GM06990 (cell line): ENCODE measurements at regions not wholly inside any gene's neighbourhood (a gene's known extent, or its start where the extent isn't known, plus 50 kb on each side); places are given as distances from the start of the nearest gene placed in this dataset.

Experiments used
- DNase-seq: peaks from one replicate; pipeline ENCODE4 v3.0.0-alpha.2; 2011; ENCODE audit not compliant: insufficient read length; ENCODE audit errors: extremely low read depth
- H3K27me3 ChIP-seq: replicated peaks from 2 replicates; pipeline ENCODE4 v1.6.0; 2011; ENCODE audit warnings: low read length; ENCODE audit not compliant: control insufficient read depth, insufficient read depth
- H3K36me3 ChIP-seq: 2 replicates; pipeline ENCODE4 v1.5.1; 2011; ENCODE audit warnings: low read length; ENCODE audit not compliant: control insufficient read depth, insufficient read depth
- H3K4me3 ChIP-seq: replicated peaks from 2 replicates; pipeline ENCODE4 v1.5.1; 2011; ENCODE audit warnings: low read depth, mild to moderate bottlenecking, control low read depth, low read length
- TF ChIP-seq, protein P1 (sequence below): IDR thresholded peaks from 2 replicates; pipeline ENCODE4 v1.5.1; 2011; ENCODE audit warnings: low read length, control low read depth, mild to moderate bottlenecking, inconsistent platforms; ENCODE audit not compliant: insufficient read depth, poor library complexity, severe bottlenecking

DNA sequence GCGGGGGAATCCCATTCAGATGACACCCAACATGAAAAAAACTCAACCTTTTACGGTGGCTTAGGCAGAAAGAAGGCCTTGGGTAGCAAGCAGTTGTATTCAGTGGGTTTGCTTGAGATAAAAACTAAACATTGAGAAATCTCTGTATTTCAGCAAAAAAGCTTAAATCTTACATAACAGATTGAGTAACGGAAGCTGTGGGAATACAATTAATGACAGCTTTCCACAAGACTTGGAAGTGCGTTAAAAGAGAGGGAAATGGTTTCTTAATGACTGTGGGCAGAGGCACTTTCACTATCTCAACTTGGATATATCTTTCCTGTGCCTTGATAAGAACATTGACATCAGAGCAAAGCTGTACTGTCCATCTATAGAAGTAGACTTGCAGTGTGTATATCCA is 418.5 kb upstream of the HS3ST1 start:
- no peaks in the 10 kb centered on the region for H3K36me3 ChIP-seq
- no peaks in the 10 kb centered on the region for H3K27me3 ChIP-seq
- TF ChIP-seq, protein P1, sequence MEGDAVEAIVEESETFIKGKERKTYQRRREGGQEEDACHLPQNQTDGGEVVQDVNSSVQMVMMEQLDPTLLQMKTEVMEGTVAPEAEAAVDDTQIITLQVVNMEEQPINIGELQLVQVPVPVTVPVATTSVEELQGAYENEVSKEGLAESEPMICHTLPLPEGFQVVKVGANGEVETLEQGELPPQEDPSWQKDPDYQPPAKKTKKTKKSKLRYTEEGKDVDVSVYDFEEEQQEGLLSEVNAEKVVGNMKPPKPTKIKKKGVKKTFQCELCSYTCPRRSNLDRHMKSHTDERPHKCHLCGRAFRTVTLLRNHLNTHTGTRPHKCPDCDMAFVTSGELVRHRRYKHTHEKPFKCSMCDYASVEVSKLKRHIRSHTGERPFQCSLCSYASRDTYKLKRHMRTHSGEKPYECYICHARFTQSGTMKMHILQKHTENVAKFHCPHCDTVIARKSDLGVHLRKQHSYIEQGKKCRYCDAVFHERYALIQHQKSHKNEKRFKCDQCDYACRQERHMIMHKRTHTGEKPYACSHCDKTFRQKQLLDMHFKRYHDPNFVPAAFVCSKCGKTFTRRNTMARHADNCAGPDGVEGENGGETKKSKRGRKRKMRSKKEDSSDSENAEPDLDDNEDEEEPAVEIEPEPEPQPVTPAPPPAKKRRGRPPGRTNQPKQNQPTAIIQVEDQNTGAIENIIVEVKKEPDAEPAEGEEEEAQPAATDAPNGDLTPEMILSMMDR, result no peak
- H3K4me3 ChIP-seq, result no peak overlapping the region
- DNase-seq, result no peak

- Histone ChIP-seq H3K27me3 (no peaks in the 10 kb centered on the region), H3K36me3 (no peaks in the 10 kb centered on the region), H3K4me3 (no peak overlapping the region)
- no peak for DNase-seq
- TF ChIP-seq, protein P1, result no peak
Observed at GRCh38 chr4:11843927-11844326, 415.2 kb upstream of the HS3ST1 start.

GRCh38 chr4:11843340-11843739 is 414.6 kb upstream of the HS3ST1 start:
- H3K4me3 ChIP-seq, result no peak overlapping the region
- TF ChIP-seq, protein P1, result no peak
- DNase-seq, result no peak

DNA sequence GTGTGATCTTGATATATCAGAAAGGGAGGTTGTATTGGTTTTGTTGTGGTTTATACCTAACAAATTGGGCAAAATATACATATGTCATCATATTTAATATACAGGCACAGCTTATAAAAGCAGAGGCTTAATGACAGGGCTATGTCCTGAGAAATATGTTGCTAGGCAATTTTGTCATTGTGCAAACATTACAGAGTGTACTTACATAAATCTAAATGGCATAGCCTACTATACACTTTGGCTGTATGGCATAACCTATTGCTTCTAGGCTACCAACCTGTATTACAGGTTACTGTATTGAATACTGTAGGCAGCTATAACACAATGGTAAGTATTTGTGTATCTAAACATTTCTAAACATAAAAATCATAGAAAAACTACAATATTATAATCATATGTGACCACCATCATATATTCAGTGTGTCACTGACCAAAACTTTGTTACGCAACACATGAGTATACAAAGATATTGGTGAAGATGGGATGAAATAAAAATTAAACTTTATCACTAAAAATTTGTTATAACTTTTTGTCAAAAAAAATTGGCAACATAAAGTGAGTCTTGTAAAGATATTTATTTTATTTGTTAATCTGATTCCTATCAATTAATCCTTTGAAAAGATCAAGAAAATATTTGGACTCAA is 414.0 kb upstream of the HS3ST1 start:
- Histone ChIP-seq H3K27me3 (no peaks in the 10 kb centered on the region), H3K36me3 (no peaks in the 10 kb centered on the region), H3K4me3 (no peak overlapping the region)
- no peak for DNase-seq
- TF ChIP-seq, protein P1, result no peak

More at GRCh38 chr4:11843340-11843739, 414.6 kb upstream of the HS3ST1 start:
- Histone ChIP-seq H3K36me3 (no peaks in the 10 kb centered on the region), H3K27me3 (no peaks in the 10 kb centered on the region)

- no peaks in the 10 kb centered on the region for H3K36me3 ChIP-seq
- no peak for DNase-seq
- H3K4me3 ChIP-seq, result no peak overlapping the region
- no peaks in the 10 kb centered on the region for H3K27me3 ChIP-seq
- TF ChIP-seq, protein P1, result no peak
Observed at GRCh38 chr4:11839889-11840288, 411.2 kb upstream of the HS3ST1 start.

GRCh38 chr4:11831739-11832138 is 403.0 kb upstream of the HS3ST1 start:
- TF ChIP-seq, protein P1, result no peak
- no peak for DNase-seq
- H3K27me3 ChIP-seq, result no peaks in the 10 kb centered on the region

More at GRCh38 chr4:11831739-11832138, 403.0 kb upstream of the HS3ST1 start:
- Histone ChIP-seq H3K4me3 (no peak overlapping the region), H3K36me3 (no peaks in the 10 kb centered on the region)
